Stomach (tissue), 8 donors: ENCODE measurements at regions not wholly inside any gene's neighbourhood (a gene's known extent, or its start where the extent isn't known, plus 50 kb on each side); places are given as distances from the start of the nearest gene placed in this dataset.

Experiments used
- DNase-seq, 2 donors: peaks; one replicate each; pipeline versions ENCODE4 v3.0.0 to v3.0.0-alpha.2; 2013 to 2019
- H3K27ac ChIP-seq, 5 donors: fragments of 200-600 bp in 4 of 5; sonication (generic) in 4 of 5; one replicate each; pipeline ENCODE4 v1.5.1; 2013 to 2019; ENCODE audit warnings: mild to moderate bottlenecking in 1 of 5, moderate library complexity in 1 of 5
- H3K27me3 ChIP-seq, 3 donors: fragments of 200-600 bp; sonication (generic); one replicate each; pipeline ENCODE4 v1.5.1; 2017 to 2019; ENCODE audit warnings: mixed run types in 1 of 3
- H3K36me3 ChIP-seq, 4 donors: fragments of 200-600 bp; sonication (generic); 1 replicate in 3 of 4; 2 replicates in 1 of 4; pipeline ENCODE4 v1.5.1; 2016 to 2019
- H3K4me1 ChIP-seq, 4 donors: fragments of 200-600 bp; sonication (generic); one replicate each; pipeline ENCODE4 v1.5.1; 2016 to 2019
- H3K4me3 ChIP-seq, 4 donors: fragments of 200-600 bp; sonication (generic) in 3 of 4; one replicate each; pipeline ENCODE4 v1.5.1; 2016 to 2019; ENCODE audit warnings: mild to moderate bottlenecking in 1 of 4
- H3K9me3 ChIP-seq, 4 donors: fragments of 200-600 bp; sonication (generic); one replicate each; pipeline ENCODE4 v1.5.1; 2016 to 2019
- CTCF ChIP-seq, 7 experiments: fragments of 450-650 bp in 4 of 7; fragments of 200-600 bp in 3 of 7; sonication (generic) in 3 of 7; IDR thresholded peaks; one replicate each; pipeline ENCODE4 v1.5.1; 2016 to 2019; ENCODE audit warnings: antibody characterized with exemption in 7 of 7, control low read depth in 2 of 7, mild to moderate bottlenecking in 1 of 7
- EP300 ChIP-seq: sonication (generic); formaldehyde crosslinking; IDR thresholded peaks from one replicate; pipeline ENCODE4 v1.6.1; 2017; ENCODE audit warnings: antibody characterized with exemption
- POLR2A ChIP-seq, 4 donors: fragments of 450-650 bp; IDR thresholded peaks; one replicate each; pipeline ENCODE4 v1.6.1; 2016; ENCODE audit warnings: antibody characterized with exemption in 4 of 4, control low read depth in 2 of 4, mild to moderate bottlenecking in 1 of 4, moderate library complexity in 1 of 4
- POLR2AphosphoS5 ChIP-seq, 3 donors: sonication (generic); formaldehyde crosslinking; IDR thresholded peaks; one replicate each; pipeline ENCODE4 v1.6.1; 2016; ENCODE audit warnings: antibody characterized with exemption in 3 of 3
- whole genome bisulfite sequencing, 5 donors: extraction: QIAGEN DNeasy Blood & Tissue Kit in 3 of 5; methylation state at CpG; one replicate each; pipeline versions ENCODE4 v1.1.5 to v1.1.7; 2013 to 2018; 5-methylcytosine and 5-hydroxymethylcytosine counted together
- intact Hi-C: fragments of 100-400 bp; cut with DNase I; formaldehyde crosslinking; loops from one replicate; pipeline ENCODE4 v1.15.1; 2023; ENCODE audit warnings: low total_unique reads
- donor health status: healthy with polysubstance abuse.
- donor health status: Bipolar disorder and iron deficiency.
- donor health status: healthy.

GRCh38 chr21:33125680-33126375, 55.9 kb downstream of the OLIG1 start:
- H3K9me3 ChIP-seq, result no peaks in the 10 kb centered on the region
- intact Hi-C loops, result no loop called here
- TF ChIP-seq POLR2A (IDR thresholded peaks at IDR 0.05) (no peak), CTCF (IDR thresholded peaks at IDR 0.05) (no peak)
- H3K27ac ChIP-seq, result no peak overlapping the region
- WGBS, 5 donors, result 51 to 70% (median 57%) methylated on average over 9 of the region's 9 CpGs
- DNase-seq, result no peak
- no peak overlapping the region for H3K4me3 ChIP-seq
- peaks cover 0 to 79% (median 20%) of the 10 kb centered on the region in 3 donors for H3K27me3 ChIP-seq
- H3K4me1 ChIP-seq, result peaks cover 0 to 10% (median 6%) of the 10 kb centered on the region in 4 donors
- H3K36me3 ChIP-seq, result no peaks in the 10 kb centered on the region

- Histone ChIP-seq H3K4me1 (peaks cover 0 to 10% (median 6%) of the 10 kb centered on the region in 4 donors), H3K27ac (no peak overlapping the region), H3K4me3 (no peak overlapping the region), H3K27me3 (peaks cover 0 to 85% (median 16%) of the 10 kb centered on the region in 3 donors), H3K9me3 (no peaks in the 10 kb centered on the region), H3K36me3 (no peaks in the 10 kb centered on the region)
- TF ChIP-seq CTCF (IDR thresholded peaks at IDR 0.05), result no peak
- intact Hi-C loops, result no loop called here
- 74 to 88% (median 81%) methylated on average over 7 of the region's 7 CpGs for WGBS, 5 donors
- no peak for DNase-seq
Observed at GRCh38 chr21:33126569-33126968, 56.6 kb downstream of the OLIG1 start.

GRCh38 chr21:33127154-33127867, 57.4 kb downstream of the OLIG1 start:
- intact Hi-C loops, result no loop called here
- Histone ChIP-seq H3K27me3 (peaks cover 0 to 81% (median 9%) of the 10 kb centered on the region in 3 donors), H3K27ac (no peak overlapping the region), H3K4me3 (peak overlapping the region; percentile 15 to 36 (median 20)), H3K36me3 (no peaks in the 10 kb centered on the region), H3K4me1 (peaks cover 0 to 10% (median 6%) of the 10 kb centered on the region in 4 donors), H3K9me3 (no peaks in the 10 kb centered on the region)
- 4 to 6% (median 4%) methylated on average over 18 of the region's 18 CpGs for WGBS, 5 donors
- peak in 4 of 7 experiments; percentile 21 to 45 (median 39) for TF ChIP-seq CTCF (IDR thresholded peaks at IDR 0.05)
- TF ChIP-seq POLR2AphosphoS5 (IDR thresholded peaks at IDR 0.05), result no peak
- no peak for TF ChIP-seq POLR2A (IDR thresholded peaks at IDR 0.05)
- peak; percentile 49 to 87 for DNase-seq

- DNase-seq, result no peak
Observed at GRCh38 chr21:33127868-33128242, 57.9 kb downstream of the OLIG1 start.

More at GRCh38 chr21:33127868-33128242, 57.9 kb downstream of the OLIG1 start:
- WGBS, 5 donors, result 28 to 41% (median 33%) methylated on average over 6 of the region's 6 CpGs
- H3K4me3 ChIP-seq, result no peak overlapping the region
- no peaks in the 10 kb centered on the region for H3K36me3 ChIP-seq
- H3K27me3 ChIP-seq, result peaks cover 0 to 83% (median 9%) of the 10 kb centered on the region in 3 donors
- H3K4me1 ChIP-seq, result peaks cover 0 to 10% (median 6%) of the 10 kb centered on the region in 4 donors
- H3K27ac ChIP-seq, result no peak overlapping the region
- no peak for TF ChIP-seq POLR2A (IDR thresholded peaks at IDR 0.05)
- TF ChIP-seq CTCF (IDR thresholded peaks at IDR 0.05), result no peak
- TF ChIP-seq POLR2AphosphoS5 (IDR thresholded peaks at IDR 0.05), result no peak
- no peak for TF ChIP-seq EP300
- intact Hi-C loops, result no loop called here
- H3K9me3 ChIP-seq, result no peaks in the 10 kb centered on the region
